Panc1 (cell line): ENCODE measurements at regions not wholly inside any gene's neighbourhood (a gene's known extent, or its start where the extent isn't known, plus 50 kb on each side); places are given as distances from the start of the nearest gene placed in this dataset.

ENCODE experiments used
- ATAC-seq: fragments of 200-7000 bp; cut with Tn5 transposase; 2 replicates; pipeline ENCODE4 v1.9.1; 2020; ENCODE audit warnings: mild to moderate bottlenecking, moderate library complexity
- BruUV-seq: library from RNA; stranded (reverse); fragments of 400-500 nt; replicated peaks from 2 replicates; lab custom pipeline; 2021; lab: Mats Ljungman, UMichigan
- CTCF ChIA-PET: fragments of 300-600 bp; sonication (Branson Sonifier 250); formaldehyde crosslinking; loops from one replicate; lab custom pipeline; 2022; ENCODE audit warnings: antibody characterized with exemption; lab: Charles Lee
- POLR2A ChIA-PET: fragments of 300-600 bp; sonication (Branson Sonifier 250); formaldehyde crosslinking; loops from one replicate; lab custom pipeline; 2022; ENCODE audit warnings: antibody characterized with exemption; lab: Charles Lee
- DNase-seq: peaks from one replicate; pipeline ENCODE4 v3.0.0-alpha.2; 2010; ENCODE audit warnings: low read depth, low spot score
- H3K27ac ChIP-seq: 2 replicates; pipeline ENCODE4 v1.5.1; 2011; ENCODE audit warnings: mild to moderate bottlenecking, low read length, inconsistent platforms
- H3K27me3 ChIP-seq: fragments of 200-500 bp; sonication (Bioruptor generic); 2 replicates; pipeline ENCODE4 v1.6.0; 2014; ENCODE audit warnings: low read length, inconsistent platforms; ENCODE audit not compliant: control insufficient read depth, insufficient read depth
- H3K36me3 ChIP-seq: fragments of 200-500 bp; sonication (Bioruptor generic); 2 replicates; pipeline ENCODE4 v1.5.1; 2014; ENCODE audit warnings: inconsistent platforms, mild to moderate bottlenecking, low read length, moderate library complexity; ENCODE audit not compliant: control insufficient read depth, insufficient read depth
- H3K4me1 ChIP-seq: 2 replicates; pipeline ENCODE4 v1.5.1; 2011; ENCODE audit warnings: inconsistent platforms, mild to moderate bottlenecking, low read length, moderate library complexity; ENCODE audit not compliant: control insufficient read depth, insufficient read depth
- H3K4me3 ChIP-seq, 2 experiments: 2 replicates each; pipeline ENCODE4 v1.5.1; 2011 to 2012; ENCODE audit warnings: low read depth in 2 of 2, low read length in 2 of 2, mild to moderate bottlenecking in 2 of 2, inconsistent platforms in 1 of 2, moderate library complexity in 1 of 2
- H3K9me3 ChIP-seq: fragments of 200-500 bp; sonication (Bioruptor generic); 2 replicates; pipeline ENCODE4 v1.5.1; 2014; ENCODE audit warnings: low read depth, mild to moderate bottlenecking, inconsistent platforms, low read length, moderate library complexity; ENCODE audit not compliant: control insufficient read depth, insufficient read depth
- CTCF ChIP-seq: fragments of 450-650 bp; IDR thresholded peaks from 2 replicates; pipeline ENCODE4 v1.5.1; 2017; ENCODE audit warnings: mild to moderate bottlenecking
- POLR2AphosphoS5 ChIP-seq: IDR thresholded peaks from 2 replicates; pipeline ENCODE4 v1.6.1; 2012; ENCODE audit warnings: mild to moderate bottlenecking, low read depth, low read length, moderate library complexity
- SIN3A ChIP-seq: IDR thresholded peaks from 2 replicates; pipeline ENCODE4 v1.6.1; 2012; ENCODE audit warnings: low read depth, mild to moderate bottlenecking, low read length, moderate library complexity, borderline replicate concordance; ENCODE audit not compliant: insufficient read depth
- TCF7L2 ChIP-seq: IDR thresholded peaks from 2 replicates; pipeline ENCODE4 v1.6.1; 2011; ENCODE audit warnings: mild to moderate bottlenecking, low read depth, low read length, inconsistent platforms
- in situ Hi-C: cut with HindIII; loops from 2 replicates; pipeline ENCODE4 v1.10.0; 2016; ENCODE audit warnings: low sequenced_read_pairs, low pct_unique_long_range_greater_than_20kb
- intact Hi-C: fragments of 100-400 bp; cut with micrococcal nuclease; formaldehyde crosslinking; loops from one replicate; pipeline ENCODE4 v1.10.0; 2022; ENCODE audit not compliant: unreplicated experiment
- TF ChIP-seq, protein P1 (sequence below), 2 experiments: IDR thresholded peaks; 2 replicates each; pipeline ENCODE4 v1.6.1; 2011 to 2012; ENCODE audit warnings: low read depth in 2 of 2, control low read depth in 1 of 2, low read length in 1 of 2, mild to moderate bottlenecking in 1 of 2, moderate library complexity in 1 of 2; ENCODE audit not compliant: insufficient read depth in 1 of 2

GRCh38 chr7:12964836-12965235, 277.4 kb downstream of the ARL4A start:
- no peak for DNase-seq
- intact Hi-C loops = no loop called here
- no peak overlapping the region for H3K27ac ChIP-seq
- no peak for ATAC-seq
- no TSS peak for BruUV-seq
- no peaks in the 10 kb centered on the region for H3K9me3 ChIP-seq
- H3K36me3 ChIP-seq = no peaks in the 10 kb centered on the region
- TF ChIP-seq POLR2AphosphoS5 (no peak), TCF7L2 (no peak)
- TF ChIP-seq, protein P1, sequence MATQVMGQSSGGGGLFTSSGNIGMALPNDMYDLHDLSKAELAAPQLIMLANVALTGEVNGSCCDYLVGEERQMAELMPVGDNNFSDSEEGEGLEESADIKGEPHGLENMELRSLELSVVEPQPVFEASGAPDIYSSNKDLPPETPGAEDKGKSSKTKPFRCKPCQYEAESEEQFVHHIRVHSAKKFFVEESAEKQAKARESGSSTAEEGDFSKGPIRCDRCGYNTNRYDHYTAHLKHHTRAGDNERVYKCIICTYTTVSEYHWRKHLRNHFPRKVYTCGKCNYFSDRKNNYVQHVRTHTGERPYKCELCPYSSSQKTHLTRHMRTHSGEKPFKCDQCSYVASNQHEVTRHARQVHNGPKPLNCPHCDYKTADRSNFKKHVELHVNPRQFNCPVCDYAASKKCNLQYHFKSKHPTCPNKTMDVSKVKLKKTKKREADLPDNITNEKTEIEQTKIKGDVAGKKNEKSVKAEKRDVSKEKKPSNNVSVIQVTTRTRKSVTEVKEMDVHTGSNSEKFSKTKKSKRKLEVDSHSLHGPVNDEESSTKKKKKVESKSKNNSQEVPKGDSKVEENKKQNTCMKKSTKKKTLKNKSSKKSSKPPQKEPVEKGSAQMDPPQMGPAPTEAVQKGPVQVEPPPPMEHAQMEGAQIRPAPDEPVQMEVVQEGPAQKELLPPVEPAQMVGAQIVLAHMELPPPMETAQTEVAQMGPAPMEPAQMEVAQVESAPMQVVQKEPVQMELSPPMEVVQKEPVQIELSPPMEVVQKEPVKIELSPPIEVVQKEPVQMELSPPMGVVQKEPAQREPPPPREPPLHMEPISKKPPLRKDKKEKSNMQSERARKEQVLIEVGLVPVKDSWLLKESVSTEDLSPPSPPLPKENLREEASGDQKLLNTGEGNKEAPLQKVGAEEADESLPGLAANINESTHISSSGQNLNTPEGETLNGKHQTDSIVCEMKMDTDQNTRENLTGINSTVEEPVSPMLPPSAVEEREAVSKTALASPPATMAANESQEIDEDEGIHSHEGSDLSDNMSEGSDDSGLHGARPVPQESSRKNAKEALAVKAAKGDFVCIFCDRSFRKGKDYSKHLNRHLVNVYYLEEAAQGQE (IDR thresholded peaks at IDR 0.05; ENCODE audit: insufficient read depth in 1 of 2, low read depth in 2 of 2, low read length in 1 of 2) = no peak
- H3K4me3 ChIP-seq = no peak overlapping the region
- POLR2A ChIA-PET = no interaction called here
- in situ Hi-C loops = no loop called here
- no peaks in the 10 kb centered on the region for H3K4me1 ChIP-seq
- CTCF ChIA-PET = no interaction called here
- 0 out of 2 replicates have a peak, but pooled peaks cover 3% of the 10 kb centered on the region for H3K27me3 ChIP-seq

- TF ChIP-seq POLR2AphosphoS5 (no peak), TCF7L2 (no peak), SIN3A (no peak), CTCF (no peak)
- TF ChIP-seq, protein P1 (IDR thresholded peaks at IDR 0.05; ENCODE audit: insufficient read depth in 1 of 2, low read depth in 2 of 2, low read length in 1 of 2) = no peak
- DNase-seq (no peak), ATAC-seq (no peak)
- no peaks in the 10 kb centered on the region for H3K4me1 ChIP-seq
- ChIA-PET CTCF (no interaction called here), POLR2A (no interaction called here)
- BruUV-seq = no TSS peak
- no peak overlapping the region for H3K27ac ChIP-seq
- intact Hi-C loops (no loop called here), in situ Hi-C loops (no loop called here)
- H3K36me3 ChIP-seq = no peaks in the 10 kb centered on the region
- no peaks in the 10 kb centered on the region for H3K9me3 ChIP-seq
- H3K4me3 ChIP-seq = no peak overlapping the region
- 0 out of 2 replicates have a peak, but pooled peaks cover 3% of the 10 kb centered on the region for H3K27me3 ChIP-seq
These were observed 278.3 kb downstream of the ARL4A start for GRCh38 chr7:12965767-12966166.
